Pancreas (tissue), 10 donors: ENCODE measurements at regions not wholly inside any gene's neighbourhood (a gene's known extent, or its start where the extent isn't known, plus 50 kb on each side); places are given as distances from the start of the nearest gene placed in this dataset.
A peak's percentile ranks its signal among the peaks of the same experiment; 100 is the strongest.

Source experiments
- ATAC-seq, 4 donors: fragments of 200-7000 bp; cut with Tn5 transposase; one replicate each; pipeline versions ENCODE4 v1.8.0 to v1.9.1; 2020; ENCODE audit warnings: mild to moderate bottlenecking in 4 of 4, moderate library complexity in 4 of 4
- DNase-seq, 6 donors: peaks; one replicate each; pipeline ENCODE4 v3.0.0-alpha.2; 2020
- FAIRE-seq: peaks from 2 replicates; lab custom pipeline; 2012; peaks lifted over from hg19 to GRCh38; lab: Jason Lieb, UNC
- H3K27ac ChIP-seq, 4 donors: fragments of 200-600 bp; sonication (generic); 1 replicate in 3 of 4; 2 replicates in 1 of 4; pipeline versions ENCODE4 v1.5.0 to v1.8.0; 2020
- H3K27me3 ChIP-seq, 4 donors: fragments of 200-600 bp; one replicate each; pipeline ENCODE4 v1.8.0; 2021
- H3K36me3 ChIP-seq, 3 donors: fragments of 200-600 bp; sonication (generic) in 1 of 3; one replicate each; pipeline versions ENCODE4 v1.5.0 to v1.8.0; 2020 to 2021
- H3K4me1 ChIP-seq, 3 donors: fragments of 200-600 bp; one replicate each; pipeline ENCODE4 v1.8.0; 2021
- H3K4me3 ChIP-seq, 4 donors: fragments of 200-600 bp; sonication (generic) in 2 of 4; one replicate each; pipeline versions ENCODE4 v1.5.0 to v1.8.0; 2020 to 2021
- H3K9me3 ChIP-seq, 4 donors: fragments of 200-600 bp; one replicate each; pipeline ENCODE4 v1.8.0; 2021
- CTCF ChIP-seq, 4 donors: fragments of 200-600 bp; sonication (generic) in 3 of 4; IDR thresholded peaks; one replicate each; pipeline versions ENCODE4 v1.5.0 to v1.8.0; 2021; ENCODE audit warnings: antibody characterized with exemption in 4 of 4
- WGBS, 2 donors: extraction: QIAGEN DNeasy Blood & Tissue Kit; methylation state at CpG; one replicate each; pipeline ENCODE4 v1.1.7; 2013; 5-methylcytosine and 5-hydroxymethylcytosine counted together
- intact Hi-C, 3 donors: fragments of 100-400 bp; cut with DNase I; formaldehyde crosslinking; loops; one replicate each; pipeline versions ENCODE4 v1.11.1 to v1.14.2; 2022
- donor health status: healthy with polysubstance abuse.
- donor health status: DM: no; HTN: no; CAD: no; lungs with moderate emphysema.
- donor health status: DM: no; HTN: no; CAD: no.
- donor health status: control.
- donor health status: control.
- donor health status: Bipolar disorder and iron deficiency.
- donor health status: DM: yes; HTN: yes; CAD: no.
- donor health status: DM: no; HTN: no; CAD: no.
- donor health status: DM: no; HTN: no; CAD: no.
- donor health status: DM: yes; HTN: yes; CAD: no.

GRCh38 chr14:31930493-31931240 lies 146.4 kb upstream of the ARHGAP5 start:
- no peak overlapping the region for H3K4me3 ChIP-seq
- H3K27ac ChIP-seq: no peak overlapping the region
- no peaks in the 10 kb centered on the region for H3K36me3 ChIP-seq
- no peaks in the 10 kb centered on the region for H3K9me3 ChIP-seq
- FAIRE-seq (no peak), ATAC-seq (peak in 2 of 4 donors; percentile 36 to 37), DNase-seq (no peak)
- WGBS, 2 donors: 91 to 93% methylated on average over 3 of the region's 3 CpGs
- H3K27me3 ChIP-seq: no peaks in the 10 kb centered on the region
- H3K4me1 ChIP-seq: no peaks in the 10 kb centered on the region
- intact Hi-C loops: no loop called here
- TF ChIP-seq CTCF (IDR thresholded peaks at IDR 0.05): no peak

- Histone ChIP-seq H3K27ac (no peak overlapping the region), H3K9me3 (no peaks in the 10 kb centered on the region), H3K4me1 (no peaks in the 10 kb centered on the region), H3K27me3 (no peaks in the 10 kb centered on the region), H3K36me3 (no peaks in the 10 kb centered on the region), H3K4me3 (no peak overlapping the region)
- intact Hi-C loops: no loop called here
- no peak for DNase-seq
- no peak for ATAC-seq
- TF ChIP-seq CTCF (IDR thresholded peaks at IDR 0.05): no peak
- FAIRE-seq: no peak
- 83 to 86% methylated on average over 5 of the region's 5 CpGs for WGBS, 2 donors
Measured at GRCh38 chr14:31932675-31933074, 144.4 kb upstream of the ARHGAP5 start.

- Histone ChIP-seq H3K27me3 (no peaks in the 10 kb centered on the region), H3K36me3 (no peaks in the 10 kb centered on the region), H3K4me1 (no peaks in the 10 kb centered on the region), H3K9me3 (no peaks in the 10 kb centered on the region), H3K4me3 (no peak overlapping the region), H3K27ac (no peak overlapping the region)
- no peak for DNase-seq
- intact Hi-C loops: no loop called here
- no peak for TF ChIP-seq CTCF (IDR thresholded peaks at IDR 0.05)
- WGBS, 2 donors: 77 to 81% methylated on average over 3 of the region's 3 CpGs
- ATAC-seq: no peak
- FAIRE-seq: no peak
Measured at GRCh38 chr14:31933716-31934115, 143.4 kb upstream of the ARHGAP5 start.

GRCh38 chr14:31934767-31935266 lies 142.3 kb upstream of the ARHGAP5 start:
- no peak overlapping the region for H3K27ac ChIP-seq
- no peaks in the 10 kb centered on the region for H3K4me1 ChIP-seq
- intact Hi-C loops: no loop called here
- no peak for FAIRE-seq
- H3K36me3 ChIP-seq: no peaks in the 10 kb centered on the region
- H3K9me3 ChIP-seq: no peaks in the 10 kb centered on the region
- DNase-seq: peak in 1 of 6 donors; percentile 21
- no peak overlapping the region for H3K4me3 ChIP-seq
- peak in 3 of 4 donors; percentile 68 to 78 (median 76) for ATAC-seq
- TF ChIP-seq CTCF (IDR thresholded peaks at IDR 0.05): no peak
- no peaks in the 10 kb centered on the region for H3K27me3 ChIP-seq
- WGBS, 2 donors: 41 to 45% methylated on average over 4 of the region's 4 CpGs

GRCh38 chr14:31935391-31935790 lies 141.7 kb upstream of the ARHGAP5 start:
- no peaks in the 10 kb centered on the region for H3K9me3 ChIP-seq
- ATAC-seq (no peak), DNase-seq (no peak), FAIRE-seq (no peak)
- H3K27me3 ChIP-seq: no peaks in the 10 kb centered on the region
- no peak overlapping the region for H3K27ac ChIP-seq
- no peak for TF ChIP-seq CTCF (IDR thresholded peaks at IDR 0.05)
- no peak overlapping the region for H3K4me3 ChIP-seq
- WGBS, 2 donors: 52 to 55% methylated on average over 3 of the region's 3 CpGs
- intact Hi-C loops: no loop called here
- H3K4me1 ChIP-seq: no peaks in the 10 kb centered on the region
- H3K36me3 ChIP-seq: no peaks in the 10 kb centered on the region
